Activated T-cell treated with anti-CD3 and anti-CD28 coated beads for 48 hours (primary cell): ENCODE measurements at regions not wholly inside any gene's neighbourhood (a gene's known extent, or its start where the extent isn't known, plus 50 kb on each side); places are given as distances from the start of the nearest gene placed in this dataset.

ENCODE experiments used
- DNase-seq: peaks from one replicate; pipeline ENCODE4 v3.0.0-alpha.2; 2020; ENCODE audit warnings: low read depth

- DNase-seq: no peak
These were observed 132.7 kb upstream of the NT5C1B start for GRCh38 chr2:18722101-18722500.

GRCh38 chr2:18721038-18721922 is 131.9 kb upstream of the NT5C1B start:
- no peak for DNase-seq

GRCh38 chr2:18719978-18720775 is 130.8 kb upstream of the NT5C1B start:
- DNase-seq: no peak

DNA sequence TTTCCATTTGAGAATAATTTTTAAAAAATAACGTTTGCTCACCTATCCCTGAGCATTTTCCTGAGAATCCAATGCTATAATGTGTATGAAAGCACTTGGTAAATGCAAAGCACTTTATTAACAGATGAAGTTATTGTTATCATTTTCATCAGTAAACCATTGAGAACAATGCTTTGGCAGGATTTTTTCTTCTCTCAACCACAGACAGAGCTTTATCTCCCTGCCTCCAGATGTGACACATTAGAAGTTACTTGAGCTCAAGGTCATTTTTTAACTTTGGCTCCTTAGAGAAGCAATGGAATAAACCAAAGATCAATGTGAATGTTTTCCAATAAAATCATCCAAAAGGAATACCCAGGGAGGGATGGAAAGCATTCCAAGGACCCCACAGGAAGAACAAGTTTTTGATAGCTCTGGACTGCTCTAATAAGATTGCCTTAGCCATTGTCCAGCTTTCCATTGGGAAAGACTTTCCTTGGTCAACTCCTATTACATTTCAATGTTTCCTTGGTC is 118.9 kb upstream of the NT5C1B start:
- DNase-seq: no peak

GRCh38 chr2:18706001-18706400 is 116.6 kb upstream of the NT5C1B start:
- no peak for DNase-seq

- DNase-seq: no peak
These were observed 114.9 kb upstream of the NT5C1B start for GRCh38 chr2:18704276-18704675.

- no peak for DNase-seq
These were observed 114.2 kb upstream of the NT5C1B start for GRCh38 chr2:18703555-18703954.

- no peak for DNase-seq
These were observed 112.6 kb upstream of the NT5C1B start for GRCh38 chr2:18701981-18702380.

DNA sequence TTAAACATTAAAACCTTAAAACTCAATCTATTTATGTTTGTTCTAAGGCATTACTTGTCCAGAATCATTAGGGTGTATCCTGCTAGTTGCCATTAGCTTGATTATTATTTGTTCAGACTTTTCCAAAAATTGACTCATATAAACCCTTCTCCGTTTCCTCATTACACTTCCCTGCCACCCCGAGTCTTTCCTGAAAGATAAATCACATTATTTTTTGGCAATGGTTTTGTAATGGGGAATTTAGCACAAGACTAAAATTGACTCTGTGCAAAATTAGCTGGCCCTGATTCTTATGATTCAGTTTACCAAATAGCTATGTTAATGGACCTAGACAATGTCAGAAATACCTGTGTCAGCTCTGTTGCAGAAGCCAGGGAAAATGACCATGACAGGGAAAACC is 112.2 kb upstream of the NT5C1B start:
- no peak for DNase-seq

- DNase-seq: no peak
These were observed 101.0 kb upstream of the NT5C1B start for GRCh38 chr2:18690342-18690741.

- DNase-seq: no peak
These were observed 95.1 kb upstream of the NT5C1B start for GRCh38 chr2:18684206-18685038.

DNA sequence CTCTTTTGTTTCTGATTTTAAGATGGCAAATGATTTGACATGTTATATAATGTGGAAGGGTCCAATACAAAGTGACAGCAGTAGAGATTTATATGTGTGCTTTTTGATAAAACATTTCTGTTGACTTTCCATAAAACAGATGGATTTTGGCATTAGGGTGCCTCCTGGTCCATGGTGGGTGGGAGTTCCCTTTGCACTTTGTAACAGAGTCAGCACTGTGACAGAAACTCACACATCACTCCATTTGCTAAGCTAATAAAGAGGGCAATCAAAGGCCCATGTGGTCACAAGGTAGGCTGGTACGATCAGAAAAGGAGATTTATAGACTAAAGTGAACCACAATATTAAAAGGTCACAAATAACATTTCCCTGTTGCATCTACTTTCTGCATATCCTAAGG is 93.3 kb upstream of the NT5C1B start:
- no peak for DNase-seq

DNA sequence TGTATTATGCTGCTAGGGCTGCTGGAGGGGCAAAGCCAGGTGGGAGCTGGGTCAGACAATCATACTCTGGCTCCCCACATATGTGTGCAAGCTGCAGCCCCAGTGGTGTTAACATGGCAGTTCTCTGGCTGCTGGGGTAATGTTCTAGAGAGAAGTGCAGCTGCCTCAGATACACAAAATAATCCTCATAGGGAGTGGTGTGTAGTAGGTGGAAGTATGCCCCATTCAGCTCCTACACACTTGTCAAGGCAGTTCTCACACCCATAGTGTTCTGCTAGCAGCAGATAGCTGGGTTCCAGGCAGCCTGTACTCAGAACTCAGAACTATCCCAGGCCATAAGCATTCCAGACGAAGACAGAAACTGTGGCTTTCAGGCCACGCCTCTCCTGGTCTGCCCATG is 87.9 kb upstream of the NT5C1B start:
- no peak for DNase-seq

- DNase-seq: no peak
These were observed 84.9 kb upstream of the NT5C1B start for GRCh38 chr2:18674309-18674708.

GRCh38 chr2:18671363-18671762 is 82.0 kb upstream of the NT5C1B start:
- no peak for DNase-seq

DNA sequence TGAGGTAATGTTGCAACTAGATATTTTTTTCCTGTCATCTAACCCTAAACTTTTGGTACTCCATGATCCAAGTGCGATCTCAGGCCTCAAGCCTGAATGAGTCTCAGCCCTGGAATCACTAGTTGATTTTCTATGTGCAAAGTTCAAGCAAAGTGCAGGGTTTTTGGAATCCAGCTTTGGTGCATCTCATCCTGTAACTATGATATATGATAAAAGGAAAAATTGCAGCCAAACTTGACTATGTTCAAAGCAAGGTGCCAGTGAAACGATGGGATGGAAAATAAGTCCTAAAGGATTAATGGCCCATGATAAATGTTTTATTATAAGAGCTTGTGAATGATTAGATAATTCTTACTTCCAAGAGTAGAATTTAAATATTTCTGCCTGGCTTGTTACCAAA is 78.9 kb upstream of the NT5C1B start:
- DNase-seq: no peak

- DNase-seq: no peak
These were observed 75.1 kb upstream of the NT5C1B start for GRCh38 chr2:18664421-18664820.

GRCh38 chr2:18663861-18664260 is 74.5 kb upstream of the NT5C1B start:
- DNase-seq: no peak

DNA sequence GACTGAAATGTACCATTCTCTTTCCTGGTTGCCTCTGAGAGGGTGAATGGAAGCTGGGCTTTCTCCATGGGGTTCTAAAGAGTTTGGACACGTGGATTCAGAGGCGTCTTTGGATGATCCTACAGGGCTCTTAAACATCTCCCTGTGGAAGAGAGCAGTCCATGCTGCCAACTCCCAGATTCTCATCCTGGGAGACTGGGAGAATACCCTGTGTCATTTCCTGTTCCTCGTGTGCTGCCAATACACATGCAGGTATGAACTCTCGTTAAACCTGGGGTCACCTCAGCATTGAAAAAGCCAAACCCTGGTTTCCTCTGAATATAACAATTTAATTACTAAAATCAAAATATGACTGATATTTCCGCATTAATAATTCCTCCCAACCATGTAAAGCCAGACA is 73.3 kb upstream of the NT5C1B start:
- no peak for DNase-seq

DNA sequence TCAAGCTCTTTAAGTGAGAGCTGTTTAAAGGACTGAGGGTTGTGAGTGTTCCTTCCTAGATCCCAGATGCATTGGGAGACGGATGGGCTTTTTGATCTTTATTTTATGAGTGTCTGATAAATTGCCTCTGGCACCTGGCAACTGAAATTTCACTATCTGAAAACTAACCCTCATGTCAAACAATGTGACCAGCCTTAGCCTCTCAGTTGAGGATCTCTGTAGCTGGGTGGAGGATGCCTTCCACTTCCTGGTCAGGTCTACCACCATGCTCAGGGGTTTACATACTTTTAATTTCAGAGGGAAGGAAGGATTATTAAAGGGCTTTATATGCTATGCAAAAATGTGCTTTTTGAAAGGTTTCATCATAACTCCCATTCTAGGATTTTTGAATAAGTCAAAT is 70.5 kb upstream of the NT5C1B start:
- no peak for DNase-seq

GRCh38 chr2:18656048-18656447 is 66.7 kb upstream of the NT5C1B start:
- no peak for DNase-seq
